HL-60 (cell line): ENCODE measurements at regions not wholly inside any gene's neighbourhood (a gene's known extent, or its start where the extent isn't known, plus 50 kb on each side); places are given as distances from the start of the nearest gene placed in this dataset.

Experiments
- GABPA ChIP-seq: IDR thresholded peaks from 2 replicates; pipeline ENCODE4 v1.6.1; 2012; ENCODE audit warnings: low read depth
- POLR2AphosphoS5 ChIP-seq: IDR thresholded peaks from 2 replicates; pipeline ENCODE4 v1.6.1; 2012; ENCODE audit warnings: low read depth
- SPI1 ChIP-seq: IDR thresholded peaks from 2 replicates; pipeline ENCODE4 v1.6.1; 2012; ENCODE audit warnings: low read depth, mild to moderate bottlenecking, borderline replicate concordance
- TF ChIP-seq, protein P1 (sequence below): IDR thresholded peaks from one replicate; pipeline ENCODE4 v1.5.1; 2011; ENCODE audit warnings: low read length, control low read depth, inconsistent platforms; ENCODE audit not compliant: insufficient read depth

DNA sequence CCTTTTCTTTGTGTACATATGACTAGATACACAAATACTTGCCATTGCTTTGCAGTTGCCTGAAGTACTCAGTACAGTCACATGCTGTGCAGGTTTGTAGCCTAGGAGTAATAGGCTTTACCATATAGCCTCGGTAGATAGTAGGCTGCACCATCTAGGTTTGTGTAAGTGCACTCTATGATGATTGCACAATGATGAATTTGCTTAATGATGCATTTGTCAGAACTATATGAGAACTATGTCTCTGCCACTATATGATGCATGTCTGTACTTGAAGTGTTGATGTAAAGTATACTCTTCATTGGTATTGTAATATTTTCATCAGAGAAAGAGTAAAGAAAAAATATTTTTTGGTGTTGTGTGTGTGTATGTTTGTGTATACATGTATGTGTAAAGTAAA, 1030.7 kb downstream of the NLGN4Y start:
- TF ChIP-seq POLR2AphosphoS5 (no peak), GABPA (no peak), SPI1 (no peak)
- TF ChIP-seq, protein P1, sequence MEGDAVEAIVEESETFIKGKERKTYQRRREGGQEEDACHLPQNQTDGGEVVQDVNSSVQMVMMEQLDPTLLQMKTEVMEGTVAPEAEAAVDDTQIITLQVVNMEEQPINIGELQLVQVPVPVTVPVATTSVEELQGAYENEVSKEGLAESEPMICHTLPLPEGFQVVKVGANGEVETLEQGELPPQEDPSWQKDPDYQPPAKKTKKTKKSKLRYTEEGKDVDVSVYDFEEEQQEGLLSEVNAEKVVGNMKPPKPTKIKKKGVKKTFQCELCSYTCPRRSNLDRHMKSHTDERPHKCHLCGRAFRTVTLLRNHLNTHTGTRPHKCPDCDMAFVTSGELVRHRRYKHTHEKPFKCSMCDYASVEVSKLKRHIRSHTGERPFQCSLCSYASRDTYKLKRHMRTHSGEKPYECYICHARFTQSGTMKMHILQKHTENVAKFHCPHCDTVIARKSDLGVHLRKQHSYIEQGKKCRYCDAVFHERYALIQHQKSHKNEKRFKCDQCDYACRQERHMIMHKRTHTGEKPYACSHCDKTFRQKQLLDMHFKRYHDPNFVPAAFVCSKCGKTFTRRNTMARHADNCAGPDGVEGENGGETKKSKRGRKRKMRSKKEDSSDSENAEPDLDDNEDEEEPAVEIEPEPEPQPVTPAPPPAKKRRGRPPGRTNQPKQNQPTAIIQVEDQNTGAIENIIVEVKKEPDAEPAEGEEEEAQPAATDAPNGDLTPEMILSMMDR: no peak
